ENCODE measurements at regions not wholly inside any gene's neighbourhood (a gene's known extent, or its start where the extent isn't known, plus 50 kb on each side); places are given as distances from the start of the nearest gene placed in this dataset.

GRCh38 chr2:128836559-128837100 is 518.0 kb upstream of the HS6ST1 start:
- DNase-seq, result no peak

DNA sequence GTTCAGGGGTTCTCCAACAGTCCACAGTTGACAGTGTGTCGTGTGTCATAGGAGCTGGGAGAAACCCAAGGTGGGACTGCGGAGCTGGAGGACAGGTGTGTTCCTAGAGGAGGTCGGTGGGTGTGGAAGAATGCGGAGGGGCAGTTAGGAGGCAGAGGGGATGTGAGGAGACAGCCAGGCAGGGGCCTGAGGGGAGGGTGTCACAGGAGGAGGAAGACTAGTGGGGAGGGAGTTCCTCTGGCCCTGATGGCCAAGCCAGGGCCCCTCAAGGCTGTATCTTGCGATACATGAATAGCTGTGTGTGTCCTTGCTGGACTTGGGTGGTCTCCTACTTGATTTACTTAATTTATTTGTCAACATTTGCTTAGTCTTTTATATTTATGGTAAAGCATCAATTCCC is 519.6 kb upstream of the HS6ST1 start:
- DNase-seq, result no peak

GRCh38 chr2:128841803-128842202 is 523.1 kb upstream of the HS6ST1 start:
- DNase-seq, result no peak

DNA sequence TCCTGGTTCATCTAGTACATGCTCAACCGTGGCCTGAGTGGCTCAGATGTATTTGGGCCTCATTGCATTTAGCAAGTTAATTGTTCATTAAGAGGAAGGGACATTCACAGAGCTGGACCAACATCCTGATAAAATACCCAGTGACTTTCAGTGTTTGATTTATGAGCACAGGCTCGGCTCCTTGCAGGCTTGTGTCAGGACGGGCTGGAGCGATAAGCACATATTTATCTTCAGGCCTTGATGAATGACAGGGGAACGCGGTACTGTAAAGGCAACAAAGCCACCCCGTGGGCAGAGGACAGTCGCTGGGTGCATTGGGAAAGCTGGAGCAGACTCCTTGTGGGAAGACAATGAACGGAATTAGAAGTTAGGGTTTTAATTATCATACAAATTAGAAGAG is 548.6 kb upstream of the HS6ST1 start:
- DNase-seq, result no peak

- no peak for DNase-seq
These were observed 549.4 kb upstream of the HS6ST1 start for GRCh38 chr2:128867936-128868636.

DNA sequence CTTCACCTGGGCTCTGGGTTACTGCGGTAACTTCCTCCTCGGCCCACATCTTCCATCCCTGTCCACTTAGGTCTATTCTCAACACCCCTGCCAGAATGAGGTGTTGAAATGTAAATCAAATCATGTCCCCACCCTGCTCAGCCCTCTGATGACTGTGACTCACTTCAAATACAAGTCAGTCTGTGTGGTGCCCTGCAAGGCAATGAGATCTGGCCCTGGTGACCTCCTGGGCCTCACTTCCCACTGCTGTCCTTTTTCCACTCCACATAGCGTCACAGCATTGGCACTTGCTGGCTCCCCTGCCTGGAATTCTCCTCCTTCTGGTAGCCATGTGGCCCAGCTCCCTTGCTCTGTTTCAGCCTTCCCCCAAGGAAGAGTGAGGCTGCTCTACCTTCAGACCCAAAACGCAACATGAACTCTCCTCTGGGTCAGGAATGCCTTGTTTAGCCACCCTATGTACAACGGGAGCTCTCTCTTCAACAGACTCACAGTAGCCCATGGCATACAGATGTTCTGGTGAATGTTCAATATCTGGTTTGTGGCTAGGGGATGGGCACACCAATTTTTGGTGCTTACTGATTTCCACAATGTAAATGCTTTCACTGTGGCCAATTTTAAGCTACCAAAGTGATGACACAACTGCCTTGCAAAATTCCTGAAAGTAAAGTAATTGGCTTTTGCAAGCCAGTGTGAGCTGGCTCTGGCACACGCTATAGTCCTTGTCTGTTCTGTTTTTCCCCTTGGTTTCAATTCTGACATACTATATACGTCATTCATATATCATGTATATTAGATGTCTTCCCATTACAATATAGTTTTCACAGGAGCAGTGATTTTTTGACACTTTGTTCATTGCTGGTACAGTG is 550.3 kb upstream of the HS6ST1 start:
- DNase-seq, result no peak

GRCh38 chr2:128874608-128875007 is 555.9 kb upstream of the HS6ST1 start:
- DNase-seq, result no peak

DNA sequence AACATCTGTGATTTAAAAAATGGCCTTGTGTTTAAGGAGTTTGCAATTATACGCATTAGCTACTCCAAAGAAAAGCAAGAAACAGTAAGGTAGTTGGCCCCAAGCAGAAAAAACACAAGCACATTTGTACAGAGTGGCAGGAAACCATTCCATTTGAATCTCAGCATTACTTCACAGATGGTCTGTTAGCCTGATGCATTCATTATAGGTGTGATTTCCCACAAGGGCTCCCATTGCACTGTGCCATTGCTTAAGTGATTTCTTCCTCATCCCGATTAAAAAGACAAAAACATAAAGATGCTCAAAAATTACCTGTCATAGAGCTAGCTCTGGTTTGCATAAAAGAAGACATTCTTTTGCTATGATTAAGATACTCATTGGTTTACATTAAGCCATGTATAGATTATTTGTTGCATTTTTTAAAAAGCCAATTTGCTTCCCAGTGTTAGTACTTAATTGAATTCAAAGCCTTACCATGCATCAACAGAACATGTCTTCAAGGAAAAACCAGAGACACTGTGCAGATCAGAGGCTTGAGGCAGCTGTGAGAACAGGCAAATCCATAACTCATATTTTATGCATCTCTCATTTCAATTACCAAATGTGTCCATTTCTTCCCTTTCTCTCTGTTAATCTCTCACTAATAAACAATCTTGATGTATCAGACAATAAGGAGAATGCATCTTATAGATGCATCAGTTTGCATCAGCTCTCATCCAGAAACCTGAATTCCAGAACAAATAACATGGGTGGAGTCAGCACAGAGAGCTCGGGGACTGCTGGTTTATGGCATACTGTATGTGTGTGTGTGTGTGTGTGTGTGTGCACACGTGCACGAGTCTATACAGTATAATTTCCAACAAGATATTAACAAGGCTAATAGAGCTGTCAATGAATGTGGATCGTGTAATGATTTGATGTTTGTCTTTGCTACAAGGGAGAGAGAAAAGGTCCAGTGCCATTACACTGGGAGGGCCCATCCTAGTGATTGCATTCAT is 558.6 kb upstream of the HS6ST1 start:
- no peak for DNase-seq

GRCh38 chr2:128879161-128879560 is 560.5 kb upstream of the HS6ST1 start:
- no peak for DNase-seq

- no peak for DNase-seq
These were observed 576.2 kb upstream of the HS6ST1 start for GRCh38 chr2:128894896-128895295.

GRCh38 chr2:128901572-128902391 is 583.1 kb upstream of the HS6ST1 start:
- DNase-seq, result no peak

DNA sequence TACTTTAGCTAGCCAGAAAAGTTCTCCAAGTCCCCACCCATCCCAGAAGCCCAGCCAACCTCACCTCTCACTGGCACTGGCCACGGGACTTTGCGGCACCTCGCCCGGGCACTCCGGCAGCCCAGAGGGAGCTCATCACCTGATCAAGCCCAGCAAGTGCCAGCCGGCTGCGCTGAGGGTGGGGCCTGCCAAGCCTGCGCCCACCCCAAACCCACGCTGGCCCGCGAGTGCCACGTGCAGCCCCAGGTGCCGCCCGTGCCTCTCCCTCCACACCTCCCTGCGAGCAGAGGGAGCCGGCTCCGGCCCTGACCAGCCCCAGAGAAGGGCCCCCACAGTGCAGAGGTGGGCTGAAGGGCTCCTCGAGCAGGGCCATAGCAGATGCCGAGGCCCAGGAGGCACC is 585.0 kb upstream of the HS6ST1 start:
- no peak for DNase-seq

GRCh38 chr2:128911276-128911675 is 592.6 kb upstream of the HS6ST1 start:
- DNase-seq, result no peak

- DNase-seq, result no peak
These were observed 595.7 kb upstream of the HS6ST1 start for GRCh38 chr2:128914320-128914719.

DNA sequence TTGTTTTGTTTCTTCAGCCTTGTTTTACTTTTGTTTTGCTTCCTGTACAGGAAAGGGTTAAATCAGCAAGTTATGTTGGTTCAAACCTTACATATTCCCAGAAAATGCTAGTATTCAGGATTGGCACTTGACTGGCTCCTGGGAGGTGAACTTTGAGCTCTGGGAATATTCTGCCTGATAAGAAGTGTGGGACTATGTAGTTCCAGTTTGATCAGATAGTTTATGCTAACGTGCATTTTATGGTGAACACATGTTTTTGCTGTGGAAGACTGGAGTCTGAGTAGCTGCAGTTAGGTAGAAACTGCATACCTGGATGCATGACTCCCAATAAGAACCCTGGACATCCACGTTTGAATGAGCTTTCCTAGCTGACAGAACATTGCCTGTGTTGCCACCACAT is 603.1 kb upstream of the HS6ST1 start:
- DNase-seq, result no peak

DNA sequence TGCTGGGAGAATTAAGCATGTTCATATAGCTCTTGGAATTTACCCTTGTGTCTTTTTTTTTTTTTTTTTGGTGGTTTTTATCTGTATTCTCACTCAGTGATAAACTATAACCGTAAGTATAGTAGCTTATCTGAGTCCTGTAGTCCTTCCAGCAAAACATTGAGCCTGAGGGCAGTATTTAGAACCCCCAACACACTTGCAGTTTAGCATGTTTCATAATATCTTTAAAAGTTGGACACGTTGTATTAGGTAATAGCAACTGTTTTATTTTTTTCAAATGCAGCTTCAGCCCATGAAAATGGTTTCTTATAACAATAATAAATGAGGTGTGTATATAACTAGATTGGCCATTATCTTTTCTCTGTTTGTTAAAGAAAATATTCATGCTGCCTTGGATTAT is 603.5 kb upstream of the HS6ST1 start:
- DNase-seq, result no peak

- DNase-seq, result no peak
These were observed 607.0 kb upstream of the HS6ST1 start for GRCh38 chr2:128925631-128926030.

- DNase-seq, result no peak
These were observed 611.4 kb upstream of the HS6ST1 start for GRCh38 chr2:128930101-128930500.

GRCh38 chr2:128940378-128940777 is 621.7 kb upstream of the HS6ST1 start:
- no peak for DNase-seq

- DNase-seq, result no peak
These were observed 623.1 kb upstream of the HS6ST1 start for GRCh38 chr2:128941751-128942150.

DNA sequence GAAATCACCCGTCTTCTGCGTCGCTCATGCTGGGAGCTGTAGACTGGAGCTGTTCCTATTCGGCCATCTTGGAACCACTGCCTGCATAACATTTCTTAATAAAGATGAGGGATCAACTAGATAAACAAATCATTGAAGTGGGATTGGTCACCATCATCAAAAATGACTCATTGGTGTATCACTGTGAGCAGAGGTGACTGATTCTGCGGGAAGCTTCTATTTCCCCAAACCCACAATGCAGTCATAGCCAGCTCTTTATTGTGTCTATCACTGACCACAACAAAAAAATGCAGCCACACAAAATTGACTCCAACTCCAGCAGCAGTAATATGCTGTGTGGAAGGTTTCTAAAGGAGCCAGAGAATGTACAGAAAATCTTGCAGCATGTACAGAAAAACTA is 630.7 kb upstream of the HS6ST1 start:
- DNase-seq, result no peak

GRCh38 chr2:128950758-128951157 is 632.1 kb upstream of the HS6ST1 start:
- DNase-seq, result no peak

Measured in stimulated activated CD4-positive, alpha-beta T cell treated with anti-CD3 and anti-CD28 coated beads, Interleukin-4, amount 100 ng/mL, for 4 hours (primary cell).